ENCODE measurements at regions not wholly inside any gene's neighbourhood (a gene's known extent, or its start where the extent isn't known, plus 50 kb on each side); places are given as distances from the start of the nearest gene placed in this dataset.
"Not testable (repeated sequence)": the region's sequence is repeated elsewhere in the genome, so short reads cannot be mapped to it uniquely, and the experiment has no call there.

- no peak for DNase-seq (ENCODE audit: low spot score)
These were observed 256.6 kb upstream of the IL12B start for GRCh38 chr5:159586921-159587320.

DNA sequence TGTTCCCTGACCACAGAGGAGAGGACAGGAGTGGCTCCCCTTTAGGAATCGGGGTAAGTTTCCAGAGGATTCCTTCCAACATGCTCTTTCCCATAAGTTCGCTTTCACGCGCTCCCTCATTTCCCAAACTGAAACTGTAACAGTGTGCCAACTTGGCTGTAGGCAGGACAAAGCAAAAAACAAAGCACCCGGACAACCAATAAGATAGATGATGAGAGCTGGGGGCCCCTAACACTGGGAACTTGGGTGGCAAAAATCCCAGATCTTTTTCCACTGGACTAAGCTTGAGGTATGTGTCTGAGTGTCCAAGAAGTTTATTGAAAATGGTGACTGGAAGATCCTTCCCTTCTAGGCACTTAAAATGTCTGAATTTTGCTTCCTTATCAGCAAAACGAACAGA lies 258.7 kb upstream of the IL12B start:
- no peak for DNase-seq (ENCODE audit: low spot score)

DNA sequence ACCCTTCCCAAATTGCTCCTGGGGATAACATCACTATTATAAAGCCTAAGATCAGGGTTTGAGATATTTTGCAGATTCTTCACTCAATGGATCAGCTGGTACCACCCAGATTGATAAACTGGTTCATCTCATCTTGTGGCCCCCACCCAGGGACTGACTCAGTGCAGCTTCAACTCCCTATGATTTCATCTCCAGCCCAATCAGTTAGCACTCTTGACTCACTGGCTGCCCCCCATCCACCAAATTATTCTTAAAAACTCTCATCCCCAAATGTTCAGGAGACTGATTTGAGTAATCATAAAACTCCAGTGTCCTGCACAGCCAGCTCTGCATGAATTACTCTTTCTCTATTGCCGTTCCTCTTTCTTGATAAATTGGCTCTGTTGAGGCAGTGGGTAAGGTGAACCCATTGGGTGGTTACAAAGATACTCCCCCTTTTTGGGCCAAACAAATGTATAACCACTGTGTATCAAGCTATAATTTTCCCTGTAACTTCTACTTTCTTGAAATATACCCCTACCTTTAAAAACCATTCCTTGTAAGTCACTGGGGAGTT lies 263.3 kb upstream of the IL12B start:
- DNase-seq (ENCODE audit: low spot score): no peak

GRCh38 chr5:159595561-159595960 lies 265.3 kb upstream of the IL12B start:
- DNase-seq (ENCODE audit: low spot score): not testable (repeated sequence)

- no peak for DNase-seq (ENCODE audit: low spot score)
These were observed 270.9 kb upstream of the IL12B start for GRCh38 chr5:159601216-159601615.

- DNase-seq (ENCODE audit: low spot score): no peak
These were observed 272.1 kb upstream of the IL12B start for GRCh38 chr5:159602434-159602833.

GRCh38 chr5:159605585-159605984 lies 275.3 kb upstream of the IL12B start:
- no peak for DNase-seq (ENCODE audit: low spot score)

GRCh38 chr5:159609359-159609758 lies 279.1 kb upstream of the IL12B start:
- no peak for DNase-seq (ENCODE audit: low spot score)

DNA sequence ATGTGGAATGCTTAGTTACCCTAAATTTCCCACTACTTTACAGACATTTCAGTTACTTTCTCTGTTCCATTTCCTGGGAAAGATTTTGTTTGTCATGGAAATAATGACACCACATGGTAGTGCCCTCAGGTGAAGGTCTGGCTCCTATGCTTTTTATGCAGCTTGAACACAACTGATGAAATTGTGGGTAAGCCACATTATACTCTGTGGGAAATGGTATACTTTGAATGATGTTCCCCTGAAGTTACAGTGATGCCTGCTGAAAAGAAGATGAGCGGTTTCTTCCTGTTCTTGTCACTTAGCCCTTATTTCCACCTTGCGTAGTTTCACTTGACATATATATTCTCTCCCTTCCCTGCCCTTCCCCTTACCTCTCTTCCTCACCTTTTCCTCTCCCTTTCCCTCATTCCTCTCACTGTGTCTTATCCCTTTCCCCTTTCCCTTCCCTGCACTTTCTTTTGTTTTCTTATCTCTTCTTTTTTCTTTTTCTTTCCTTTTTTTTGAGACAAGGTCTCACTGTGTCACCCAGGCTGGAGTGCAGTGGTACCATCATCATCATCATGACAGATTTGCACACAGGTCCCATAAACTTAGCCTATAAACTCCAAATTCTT lies 280.8 kb upstream of the IL12B start:
- DNase-seq (ENCODE audit: low spot score): no peak

GRCh38 chr5:159616952-159617351 lies 286.7 kb upstream of the IL12B start:
- no peak for DNase-seq (ENCODE audit: low spot score)

- peak; percentile 21 for DNase-seq (ENCODE audit: low spot score)
These were observed 289.5 kb upstream of the IL12B start for GRCh38 chr5:159619826-159620225.

DNA sequence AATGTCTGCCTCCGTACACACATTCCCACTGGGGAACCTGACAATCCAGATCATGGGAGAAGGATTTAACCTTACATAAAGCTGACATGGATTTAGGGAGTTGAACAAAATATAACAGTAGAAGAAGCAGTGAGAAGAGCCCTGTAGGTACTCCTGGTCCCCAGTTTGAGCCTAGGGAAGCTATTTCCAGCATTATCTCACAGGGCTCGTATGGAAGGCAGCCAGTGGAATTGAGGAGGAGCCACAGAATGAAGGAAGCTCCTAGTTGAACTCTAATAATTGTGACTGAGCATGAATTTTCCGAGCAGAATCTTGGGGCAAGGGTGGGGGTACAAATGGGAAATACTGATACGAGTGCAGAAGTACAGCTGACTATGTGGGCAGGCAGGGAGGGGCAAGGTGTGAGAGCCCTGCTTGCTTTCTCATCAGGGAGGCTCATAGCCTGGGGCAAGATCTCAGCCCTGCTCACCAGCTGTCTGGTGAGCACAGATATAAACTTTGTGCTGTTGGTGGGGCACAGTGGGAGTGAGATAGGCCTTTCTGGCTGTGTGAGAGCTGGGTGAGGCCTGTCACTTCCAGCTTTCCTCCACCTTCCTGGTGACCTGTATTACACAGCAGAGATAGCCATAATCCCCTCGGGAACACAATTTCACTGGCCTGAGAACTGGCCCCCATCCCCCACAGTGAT lies 290.7 kb upstream of the IL12B start:
- no peak for DNase-seq (ENCODE audit: low spot score)

- no peak for DNase-seq (ENCODE audit: low spot score)
These were observed 287.6 kb upstream of the ADRA1B start for GRCh38 chr5:159628703-159629102.

GRCh38 chr5:159629158-159629557 lies 287.1 kb upstream of the ADRA1B start:
- no peak for DNase-seq (ENCODE audit: low spot score)

DNA sequence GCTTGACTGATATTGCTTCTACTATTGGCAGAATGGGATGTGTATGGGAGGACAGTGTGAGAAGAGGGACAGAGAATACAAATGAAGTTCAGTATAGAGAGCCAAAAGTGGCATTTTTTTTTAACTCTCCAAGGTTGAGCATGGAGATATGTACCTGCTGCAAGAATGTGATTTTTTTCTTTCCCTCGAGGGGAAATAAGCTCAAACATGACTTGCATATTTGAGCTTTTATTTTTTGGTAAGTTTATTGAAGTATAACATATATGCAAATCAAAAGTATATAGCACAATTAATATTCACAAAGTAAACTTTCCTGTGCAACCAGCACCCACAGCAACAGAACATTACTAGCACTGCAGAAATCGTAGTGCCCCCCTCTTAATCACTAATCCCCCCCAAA lies 285.7 kb upstream of the ADRA1B start:
- DNase-seq (ENCODE audit: low spot score): no peak

GRCh38 chr5:159631001-159631400 lies 285.3 kb upstream of the ADRA1B start:
- DNase-seq (ENCODE audit: low spot score): no peak

DNA sequence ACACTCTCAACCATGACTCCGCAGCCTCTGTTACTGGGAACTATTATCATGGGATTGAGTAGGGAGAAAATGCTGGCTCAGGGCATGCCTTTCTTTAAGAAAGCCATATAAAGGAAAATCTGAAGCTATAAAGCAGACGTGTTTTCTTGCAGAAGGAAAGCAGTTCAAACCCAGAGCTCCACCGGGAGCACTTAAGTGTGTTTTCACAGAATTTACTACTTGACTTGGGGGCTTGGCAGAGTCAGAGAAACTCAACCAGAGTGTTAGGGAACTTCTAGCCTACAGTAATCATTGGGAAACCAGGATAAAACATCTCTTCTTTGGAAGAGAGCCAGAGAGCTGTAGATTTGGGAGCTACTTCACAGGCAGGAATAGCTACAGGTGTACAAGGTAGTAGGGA lies 283.4 kb upstream of the ADRA1B start:
- no peak for DNase-seq (ENCODE audit: low spot score)

- DNase-seq (ENCODE audit: low spot score): no peak
These were observed 277.8 kb upstream of the ADRA1B start for GRCh38 chr5:159638481-159638880.

GRCh38 chr5:159638954-159639559 lies 277.2 kb upstream of the ADRA1B start:
- no peak for DNase-seq (ENCODE audit: low spot score)

- DNase-seq (ENCODE audit: low spot score): no peak
These were observed 276.7 kb upstream of the ADRA1B start for GRCh38 chr5:159639590-159639989.

- DNase-seq (ENCODE audit: low spot score): no peak
These were observed 275.8 kb upstream of the ADRA1B start for GRCh38 chr5:159640446-159640845.

- no peak for DNase-seq (ENCODE audit: low spot score)
These were observed 275.4 kb upstream of the ADRA1B start for GRCh38 chr5:159640921-159641320.
